ENCODE measurements at regions not wholly inside any gene's neighbourhood (a gene's known extent, or its start where the extent isn't known, plus 50 kb on each side); places are given as distances from the start of the nearest gene placed in this dataset.

GRCh38 chr3:74537164-74537563 lies 77.3 kb downstream of the CNTN3 start:
- Histone ChIP-seq H3K79me2 (ENCODE audit: control insufficient read depth, insufficient read depth, low read length) (no peaks in the 10 kb centered on the region), H3K36me3 (ENCODE audit: control insufficient read depth in 2 of 2, extremely low read depth in 1 of 2, insufficient read depth in 2 of 2, low read length in 2 of 2) (no peaks in the 10 kb centered on the region), H2AFZ (ENCODE audit: control insufficient read depth, low read length) (no peak overlapping the region), H3K4me2 (ENCODE audit: control insufficient read depth, extremely low read depth, insufficient read depth, low read depth, low read length) (no peak overlapping the region), H3K4me3 (ENCODE audit: control insufficient read depth in 2 of 3, extremely low read depth in 1 of 3, insufficient read depth in 2 of 3, low read depth in 1 of 3, low read length in 3 of 3) (no peak overlapping the region), H3K9me1 (ENCODE audit: control insufficient read depth, extremely low read depth, insufficient read depth, low read length) (no peaks in the 10 kb centered on the region), H3K4me1 (ENCODE audit: control insufficient read depth, extremely low read depth, insufficient read depth, low read length) (no peaks in the 10 kb centered on the region), H3K9me3 (ENCODE audit: control insufficient read depth, low read depth, low read length) (peaks cover 3% of the 10 kb centered on the region), H3K27ac (ENCODE audit: control insufficient read depth, insufficient read depth, low read length) (no peak overlapping the region), H3K9ac (ENCODE audit: control insufficient read depth, extremely low read depth, insufficient read depth, low read length) (no peak overlapping the region), H3K27me3 (ENCODE audit: control insufficient read depth, extremely low read depth, insufficient read depth, low read length) (no peaks in the 10 kb centered on the region), H4K20me1 (ENCODE audit: control insufficient read depth, extremely low read depth, insufficient read depth, low read length) (no peaks in the 10 kb centered on the region)
- TF ChIP-seq CTCF (optimal IDR thresholded peaks at IDR 0.05 in 1 of 3, IDR thresholded peaks at IDR 0.05 in 1 of 3, conservative IDR thresholded peaks at IDR 0.05 in 1 of 3; ENCODE audit: extremely low read depth in 1 of 3, insufficient read depth in 2 of 3, low read length in 3 of 3) (no peak), EZH2 (IDR thresholded peaks at IDR 0.05; ENCODE audit: low read length) (no peak)
- no peak for FAIRE-seq
- dilution Hi-C loops (cut with MboI; ENCODE audit: extremely low pct_ligation_motif_present, low sequenced_read_pairs): no loop called here
- DNase-seq (ENCODE audit: low read depth, low spot score): no peak

GRCh38 chr3:74535281-74535680 lies 79.2 kb downstream of the CNTN3 start:
- Histone ChIP-seq H2AFZ (ENCODE audit: control insufficient read depth, low read length) (no peak overlapping the region), H3K36me3 (ENCODE audit: control insufficient read depth in 2 of 2, extremely low read depth in 1 of 2, insufficient read depth in 2 of 2, low read length in 2 of 2) (no peaks in the 10 kb centered on the region), H3K9me1 (ENCODE audit: control insufficient read depth, extremely low read depth, insufficient read depth, low read length) (no peaks in the 10 kb centered on the region), H3K9ac (ENCODE audit: control insufficient read depth, extremely low read depth, insufficient read depth, low read length) (no peak overlapping the region), H3K27ac (ENCODE audit: control insufficient read depth, insufficient read depth, low read length) (no peak overlapping the region), H4K20me1 (ENCODE audit: control insufficient read depth, extremely low read depth, insufficient read depth, low read length) (no peaks in the 10 kb centered on the region), H3K79me2 (ENCODE audit: control insufficient read depth, insufficient read depth, low read length) (no peaks in the 10 kb centered on the region), H3K4me2 (ENCODE audit: control insufficient read depth, extremely low read depth, insufficient read depth, low read depth, low read length) (no peak overlapping the region), H3K4me1 (ENCODE audit: control insufficient read depth, extremely low read depth, insufficient read depth, low read length) (no peaks in the 10 kb centered on the region), H3K27me3 (ENCODE audit: control insufficient read depth, extremely low read depth, insufficient read depth, low read length) (no peaks in the 10 kb centered on the region), H3K4me3 (ENCODE audit: control insufficient read depth in 2 of 3, extremely low read depth in 1 of 3, insufficient read depth in 2 of 3, low read depth in 1 of 3, low read length in 3 of 3) (no peak overlapping the region), H3K9me3 (ENCODE audit: control insufficient read depth, low read depth, low read length) (peaks cover 5% of the 10 kb centered on the region)
- DNase-seq (ENCODE audit: low read depth, low spot score) (no peak), FAIRE-seq (no peak)
- dilution Hi-C loops (cut with MboI; ENCODE audit: extremely low pct_ligation_motif_present, low sequenced_read_pairs): no loop called here
- TF ChIP-seq EZH2 (IDR thresholded peaks at IDR 0.05; ENCODE audit: low read length) (no peak), CTCF (optimal IDR thresholded peaks at IDR 0.05 in 1 of 3, IDR thresholded peaks at IDR 0.05 in 1 of 3, conservative IDR thresholded peaks at IDR 0.05 in 1 of 3; ENCODE audit: extremely low read depth in 1 of 3, insufficient read depth in 2 of 3, low read length in 3 of 3) (no peak)
